ENCODE measurements at regions not wholly inside any gene's neighbourhood (a gene's known extent, or its start where the extent isn't known, plus 50 kb on each side); places are given as distances from the start of the nearest gene placed in this dataset.

DNA sequence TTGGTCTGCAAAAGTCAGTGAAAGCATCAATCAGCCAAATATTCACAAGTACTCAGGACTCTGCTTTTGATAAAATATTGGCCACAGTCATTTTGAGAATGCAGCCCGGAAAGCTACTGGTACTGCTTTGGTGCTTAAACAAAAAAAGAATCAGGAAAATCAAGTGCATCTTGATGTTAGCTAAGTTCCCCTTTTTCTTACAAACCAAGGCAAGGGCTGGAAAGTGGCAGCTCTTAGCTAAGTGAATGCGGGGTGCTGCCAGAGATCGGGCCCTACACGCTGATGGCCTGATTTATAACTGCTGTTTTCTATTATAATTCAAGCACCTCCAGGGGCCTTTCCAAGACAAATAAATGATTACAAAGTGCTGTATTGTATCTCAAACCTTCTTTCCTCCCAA, 136.8 kb upstream of the MGMT start:
- H3K4me1 ChIP-seq (ENCODE audit: control insufficient read depth, insufficient read depth, low read length): no peaks in the 10 kb centered on the region
- H3K36me3 ChIP-seq (ENCODE audit: control insufficient read depth, insufficient read depth, low read length): no peaks in the 10 kb centered on the region
- no peak overlapping the region for H3K4me3 ChIP-seq (ENCODE audit: low read length)
- no peak overlapping the region for H3K27ac ChIP-seq (ENCODE audit: low read depth, low read length)
- no peak overlapping the region for H3K9ac ChIP-seq (ENCODE audit: low read length)
- H3K27me3 ChIP-seq (ENCODE audit: control insufficient read depth, insufficient read depth, low read length): no peaks in the 10 kb centered on the region

DNA sequence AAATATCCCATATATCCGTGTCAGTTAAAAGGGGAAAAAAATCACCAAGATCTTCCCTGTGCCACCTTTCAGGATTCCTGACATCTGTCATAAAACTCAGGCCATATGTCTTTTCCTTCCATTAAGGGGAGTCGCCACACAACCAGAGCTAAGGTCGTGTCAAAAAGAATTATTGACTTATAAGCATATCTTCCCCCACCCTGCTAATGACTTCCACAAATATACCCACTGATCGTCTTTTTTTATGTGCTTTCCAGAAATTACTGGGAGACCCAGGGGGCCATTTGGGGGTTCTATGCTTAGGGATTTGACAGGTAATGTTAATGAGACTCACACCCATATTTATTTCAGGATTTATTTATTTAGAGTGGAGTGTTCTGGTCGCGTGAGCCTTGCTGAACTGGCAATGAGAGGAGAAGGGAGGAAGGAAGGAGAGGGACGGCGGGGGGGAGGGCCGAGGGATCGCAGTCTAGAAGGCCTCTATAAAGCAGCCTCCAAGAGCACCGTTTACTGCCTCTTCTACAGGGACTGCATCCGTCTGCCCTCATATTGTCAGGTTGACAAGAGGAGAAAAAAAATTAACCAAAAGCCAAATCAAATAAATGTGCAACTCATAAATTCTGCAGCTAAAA, 135.7 kb upstream of the MGMT start:
- no peaks in the 10 kb centered on the region for H3K27me3 ChIP-seq (ENCODE audit: control insufficient read depth, insufficient read depth, low read length)
- no peaks in the 10 kb centered on the region for H3K36me3 ChIP-seq (ENCODE audit: control insufficient read depth, insufficient read depth, low read length)
- no peaks in the 10 kb centered on the region for H3K4me1 ChIP-seq (ENCODE audit: control insufficient read depth, insufficient read depth, low read length)
- H3K9ac ChIP-seq (ENCODE audit: low read length): no peak overlapping the region
- H3K27ac ChIP-seq (ENCODE audit: low read depth, low read length): no peak overlapping the region
- H3K4me3 ChIP-seq (ENCODE audit: low read length): no peak overlapping the region

DNA sequence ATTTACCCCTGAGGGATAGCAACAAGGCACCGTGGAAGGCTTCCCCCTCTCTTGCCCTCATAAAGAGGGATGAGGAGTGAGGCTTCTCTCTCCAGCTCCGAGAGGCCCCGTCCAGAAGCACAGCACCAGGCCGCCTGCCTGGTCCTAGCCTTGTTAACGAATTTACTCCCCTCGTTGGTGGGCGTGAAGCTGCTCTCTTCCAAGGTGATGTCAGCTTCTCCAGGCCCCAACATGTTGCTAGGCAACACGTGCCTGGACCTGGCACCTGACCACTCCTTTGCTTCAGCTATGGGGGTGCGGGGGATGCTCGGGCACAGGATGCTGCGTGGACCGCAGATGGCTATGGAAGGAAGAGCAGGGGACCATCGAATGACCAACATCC, 135.2 kb upstream of the MGMT start:
- H3K4me1 ChIP-seq (ENCODE audit: control insufficient read depth, insufficient read depth, low read length): no peaks in the 10 kb centered on the region
- no peaks in the 10 kb centered on the region for H3K36me3 ChIP-seq (ENCODE audit: control insufficient read depth, insufficient read depth, low read length)
- no peak overlapping the region for H3K4me3 ChIP-seq (ENCODE audit: low read length)
- H3K27me3 ChIP-seq (ENCODE audit: control insufficient read depth, insufficient read depth, low read length): no peaks in the 10 kb centered on the region
- no peak overlapping the region for H3K27ac ChIP-seq (ENCODE audit: low read depth, low read length)
- no peak overlapping the region for H3K9ac ChIP-seq (ENCODE audit: low read length)

DNA sequence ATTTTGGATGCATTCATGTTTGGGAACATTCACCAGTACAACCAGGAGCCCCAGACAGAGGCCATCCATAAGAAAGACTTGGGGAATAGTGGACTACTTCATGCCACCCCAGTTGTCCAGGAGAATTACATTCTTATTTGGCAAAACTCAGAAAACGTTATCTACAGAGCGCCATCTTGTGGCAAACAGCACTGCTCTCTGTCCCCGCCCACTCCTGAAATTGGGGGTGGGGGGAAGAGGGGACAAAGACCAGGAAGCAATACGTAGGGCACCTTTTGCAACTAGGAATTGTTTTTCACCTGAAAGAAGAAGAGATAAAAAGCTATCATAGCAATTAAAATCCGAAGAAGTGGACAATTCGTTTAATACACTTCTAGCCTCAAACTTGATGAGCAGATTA, 134.6 kb upstream of the MGMT start:
- Histone ChIP-seq H3K27ac (ENCODE audit: low read depth, low read length) (no peak overlapping the region), H3K9ac (ENCODE audit: low read length) (no peak overlapping the region), H3K36me3 (ENCODE audit: control insufficient read depth, insufficient read depth, low read length) (no peaks in the 10 kb centered on the region), H3K4me3 (ENCODE audit: low read length) (no peak overlapping the region), H3K4me1 (ENCODE audit: control insufficient read depth, insufficient read depth, low read length) (no peaks in the 10 kb centered on the region), H3K27me3 (ENCODE audit: control insufficient read depth, insufficient read depth, low read length) (no peaks in the 10 kb centered on the region)

DNA sequence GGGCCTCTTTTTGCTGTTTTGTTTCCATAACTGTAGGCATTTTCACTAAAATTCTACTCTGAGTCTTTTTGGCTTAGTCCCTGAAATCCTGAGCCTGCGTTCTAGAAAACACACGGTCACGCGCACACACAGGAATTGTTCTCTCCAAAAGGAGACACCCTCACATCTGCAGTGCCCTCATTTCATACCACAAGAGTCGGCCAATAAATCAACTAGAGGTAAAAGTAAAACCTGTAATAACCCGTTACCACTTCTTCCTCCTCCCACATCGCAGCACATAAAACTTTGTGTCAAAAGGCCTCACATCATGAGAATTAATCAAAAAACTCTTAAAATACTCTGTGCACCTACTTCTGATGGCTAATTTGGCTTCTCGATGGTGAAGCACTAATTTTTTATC, 133.3 kb upstream of the MGMT start:
- H3K27me3 ChIP-seq (ENCODE audit: control insufficient read depth, insufficient read depth, low read length): no peaks in the 10 kb centered on the region
- H3K27ac ChIP-seq (ENCODE audit: low read depth, low read length): no peak overlapping the region
- H3K36me3 ChIP-seq (ENCODE audit: control insufficient read depth, insufficient read depth, low read length): no peaks in the 10 kb centered on the region
- H3K4me3 ChIP-seq (ENCODE audit: low read length): no peak overlapping the region
- H3K9ac ChIP-seq (ENCODE audit: low read length): no peak overlapping the region
- H3K4me1 ChIP-seq (ENCODE audit: control insufficient read depth, insufficient read depth, low read length): no peaks in the 10 kb centered on the region

DNA sequence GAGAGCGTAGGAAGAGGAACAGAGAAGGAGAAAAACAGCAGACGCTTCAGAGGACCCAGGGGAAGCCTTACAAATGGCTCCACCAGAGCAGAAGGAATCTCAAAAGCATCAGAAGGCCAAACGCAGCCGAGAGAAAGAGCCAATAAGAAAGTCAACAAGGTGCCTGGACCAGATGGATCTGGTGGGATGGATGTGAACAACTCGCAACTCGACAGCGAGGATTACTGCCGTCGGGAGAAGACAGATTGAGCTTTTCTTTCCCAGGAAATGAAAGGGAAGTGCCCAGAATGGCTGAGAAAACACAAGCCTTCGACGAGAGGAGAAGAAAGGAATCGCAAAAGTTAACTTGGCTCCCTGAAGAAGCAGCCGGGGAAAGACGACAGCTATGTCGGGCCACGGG, 132.8 kb upstream of the MGMT start:
- Histone ChIP-seq H3K4me1 (ENCODE audit: control insufficient read depth, insufficient read depth, low read length) (no peaks in the 10 kb centered on the region), H3K27ac (ENCODE audit: low read depth, low read length) (no peak overlapping the region), H3K4me3 (ENCODE audit: low read length) (no peak overlapping the region), H3K27me3 (ENCODE audit: control insufficient read depth, insufficient read depth, low read length) (no peaks in the 10 kb centered on the region), H3K36me3 (ENCODE audit: control insufficient read depth, insufficient read depth, low read length) (no peaks in the 10 kb centered on the region), H3K9ac (ENCODE audit: low read length) (no peak overlapping the region)

DNA sequence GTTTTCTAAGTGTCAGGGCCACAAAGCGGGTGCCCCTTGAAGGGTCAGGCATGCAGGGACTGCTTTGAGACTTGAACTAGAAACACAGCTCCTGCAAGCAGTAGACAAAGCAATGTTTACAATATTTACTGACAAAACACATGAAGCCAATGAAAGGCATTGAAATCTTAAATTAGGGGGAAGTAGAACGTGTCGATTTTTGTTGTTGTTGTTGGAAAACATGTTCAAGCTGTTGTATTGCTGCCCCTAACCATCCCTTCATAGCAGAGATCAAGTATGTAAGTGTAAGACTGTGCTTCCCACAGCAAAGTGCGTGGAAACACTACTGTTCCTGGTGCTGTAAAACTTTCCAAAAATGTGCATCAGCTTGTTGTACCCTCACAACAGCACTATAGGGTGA, 131.6 kb upstream of the MGMT start:
- no peak overlapping the region for H3K27ac ChIP-seq (ENCODE audit: low read depth, low read length)

DNA sequence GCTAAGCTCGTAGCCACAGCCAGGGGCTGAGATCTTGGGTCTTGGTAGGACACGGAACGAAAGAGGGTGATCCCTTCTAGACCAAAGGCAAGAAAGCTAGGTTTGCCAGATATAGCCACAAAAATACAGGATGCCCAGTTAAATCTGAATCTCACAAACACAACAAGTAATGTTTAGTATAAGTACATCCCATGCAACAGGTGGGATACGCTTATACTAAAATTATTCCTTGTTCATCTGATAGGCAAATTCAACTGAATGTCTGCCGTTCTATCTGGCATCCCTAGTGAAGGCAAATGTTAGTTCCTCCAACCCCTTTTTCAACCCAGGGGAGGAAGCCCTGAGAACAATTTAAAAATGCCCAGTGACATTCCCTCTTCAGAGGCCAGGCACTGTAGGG, 131.1 kb upstream of the MGMT start:
- H3K4me1 ChIP-seq (ENCODE audit: control insufficient read depth, insufficient read depth, low read length): no peaks in the 10 kb centered on the region
- H3K27ac ChIP-seq (ENCODE audit: low read depth, low read length): no peak overlapping the region
- no peak overlapping the region for H3K4me3 ChIP-seq (ENCODE audit: low read length)
- H3K27me3 ChIP-seq (ENCODE audit: control insufficient read depth, insufficient read depth, low read length): no peaks in the 10 kb centered on the region
- no peak overlapping the region for H3K9ac ChIP-seq (ENCODE audit: low read length)
- H3K36me3 ChIP-seq (ENCODE audit: control insufficient read depth, insufficient read depth, low read length): no peaks in the 10 kb centered on the region

More for the DNA sequence above, 131.6 kb upstream of the MGMT start:
- Histone ChIP-seq H3K4me3 (ENCODE audit: low read length) (no peak overlapping the region), H3K9ac (ENCODE audit: low read length) (no peak overlapping the region), H3K4me1 (ENCODE audit: control insufficient read depth, insufficient read depth, low read length) (no peaks in the 10 kb centered on the region), H3K36me3 (ENCODE audit: control insufficient read depth, insufficient read depth, low read length) (no peaks in the 10 kb centered on the region), H3K27me3 (ENCODE audit: control insufficient read depth, insufficient read depth, low read length) (no peaks in the 10 kb centered on the region)

DNA sequence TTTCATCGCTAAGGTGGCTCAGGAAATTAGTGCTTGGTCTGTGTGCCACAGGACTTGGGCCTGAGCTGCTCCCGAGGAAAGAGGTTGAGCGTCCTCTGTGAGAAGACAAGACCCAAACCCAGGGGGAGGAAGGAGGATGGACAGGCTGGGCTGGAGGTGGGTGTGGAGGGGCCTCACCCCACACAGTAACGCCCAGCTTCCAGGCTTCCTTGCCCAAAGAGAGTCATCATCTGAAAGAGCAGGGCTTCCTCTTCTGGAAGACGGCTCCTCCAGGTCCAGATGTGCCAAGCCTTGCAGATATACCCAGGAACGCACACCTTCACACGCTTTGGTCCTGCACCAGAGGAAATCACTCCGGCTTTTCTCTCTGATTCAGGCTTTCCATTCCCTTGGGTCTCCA, 127.8 kb upstream of the MGMT start:
- Histone ChIP-seq H3K4me1 (ENCODE audit: control insufficient read depth, insufficient read depth, low read length) (no peaks in the 10 kb centered on the region), H3K9ac (ENCODE audit: low read length) (no peak overlapping the region), H3K27ac (ENCODE audit: low read depth, low read length) (no peak overlapping the region), H3K4me3 (ENCODE audit: low read length) (no peak overlapping the region), H3K27me3 (ENCODE audit: control insufficient read depth, insufficient read depth, low read length) (no peaks in the 10 kb centered on the region), H3K36me3 (ENCODE audit: control insufficient read depth, insufficient read depth, low read length) (no peaks in the 10 kb centered on the region)

DNA sequence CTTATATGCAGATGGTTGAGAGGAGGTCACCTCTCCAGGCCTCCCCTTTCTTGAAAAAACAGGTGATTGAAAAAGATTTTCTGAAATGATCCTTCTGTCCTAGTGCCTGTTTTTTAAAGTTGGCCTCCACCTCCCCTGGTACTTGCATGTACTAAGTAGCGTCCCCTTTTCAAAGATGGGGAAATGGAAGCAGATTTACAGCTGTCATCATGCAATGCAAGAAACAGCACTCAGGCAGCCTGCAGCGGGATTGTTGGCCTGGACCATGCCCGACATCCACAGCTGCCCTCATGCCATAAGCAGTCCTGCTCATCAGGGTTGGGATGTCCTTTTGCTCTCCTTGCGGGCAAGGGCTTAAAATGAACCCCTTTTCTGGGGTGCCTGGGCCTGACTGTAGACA, 127.2 kb upstream of the MGMT start:
- Histone ChIP-seq H3K27me3 (ENCODE audit: control insufficient read depth, insufficient read depth, low read length) (no peaks in the 10 kb centered on the region), H3K4me1 (ENCODE audit: control insufficient read depth, insufficient read depth, low read length) (peaks cover under 1% of the 10 kb centered on the region), H3K4me3 (ENCODE audit: low read length) (no peak overlapping the region), H3K9ac (ENCODE audit: low read length) (no peak overlapping the region), H3K36me3 (ENCODE audit: control insufficient read depth, insufficient read depth, low read length) (no peaks in the 10 kb centered on the region), H3K27ac (ENCODE audit: low read depth, low read length) (no peak overlapping the region)

DNA sequence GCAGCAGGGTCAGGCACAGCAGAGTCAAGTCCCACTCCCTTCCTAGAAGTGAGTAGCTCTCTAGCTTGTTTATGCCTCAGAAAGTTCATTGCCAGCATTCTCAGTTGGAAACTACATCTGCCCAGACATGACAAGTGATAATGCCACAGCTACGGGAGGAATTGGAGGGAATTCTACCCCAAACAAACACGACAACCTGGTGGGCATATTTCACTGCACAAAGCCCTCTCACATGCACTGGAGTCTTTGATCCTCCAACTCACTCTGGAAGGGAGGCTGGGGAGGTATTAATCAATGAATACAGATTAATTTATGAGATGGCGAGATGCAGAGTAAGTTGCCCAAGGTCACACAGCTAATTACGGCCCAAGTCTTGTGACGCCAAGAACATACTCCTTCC, 126.0 kb upstream of the MGMT start:
- Histone ChIP-seq H3K4me1 (ENCODE audit: control insufficient read depth, insufficient read depth, low read length) (peaks cover 2% of the 10 kb centered on the region), H3K27me3 (ENCODE audit: control insufficient read depth, insufficient read depth, low read length) (no peaks in the 10 kb centered on the region), H3K9ac (ENCODE audit: low read length) (no peak overlapping the region), H3K4me3 (ENCODE audit: low read length) (no peak overlapping the region), H3K36me3 (ENCODE audit: control insufficient read depth, insufficient read depth, low read length) (no peaks in the 10 kb centered on the region), H3K27ac (ENCODE audit: low read depth, low read length) (no peak overlapping the region)

DNA sequence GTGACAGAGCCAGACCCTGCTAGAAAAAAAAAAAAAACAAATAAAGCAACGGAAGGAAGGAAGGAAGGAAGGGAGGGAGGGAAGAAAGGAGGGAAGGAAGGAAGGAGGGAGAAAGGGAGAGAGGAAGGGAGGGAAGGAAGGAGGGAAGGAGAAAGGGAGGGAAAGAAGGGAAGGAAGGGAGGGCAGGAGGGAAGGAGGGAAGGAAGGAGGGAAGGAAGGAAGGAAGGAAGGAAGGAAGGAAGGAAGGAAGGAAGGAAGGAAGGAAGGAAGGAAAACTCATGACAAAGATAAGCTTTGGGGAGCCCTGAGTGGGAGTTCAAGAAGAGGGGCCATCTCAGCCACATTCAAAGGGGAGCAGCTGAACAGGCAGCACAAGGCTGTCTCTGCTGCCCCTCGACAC, 124.7 kb upstream of the MGMT start:
- no peak overlapping the region for H3K9ac ChIP-seq (ENCODE audit: low read length)
- H3K27me3 ChIP-seq (ENCODE audit: control insufficient read depth, insufficient read depth, low read length): no peaks in the 10 kb centered on the region
- H3K4me3 ChIP-seq (ENCODE audit: low read length): no peak overlapping the region
- no peak overlapping the region for H3K27ac ChIP-seq (ENCODE audit: low read depth, low read length)
- H3K36me3 ChIP-seq (ENCODE audit: control insufficient read depth, insufficient read depth, low read length): no peaks in the 10 kb centered on the region
- H3K4me1 ChIP-seq (ENCODE audit: control insufficient read depth, insufficient read depth, low read length): peaks cover 2% of the 10 kb centered on the region

DNA sequence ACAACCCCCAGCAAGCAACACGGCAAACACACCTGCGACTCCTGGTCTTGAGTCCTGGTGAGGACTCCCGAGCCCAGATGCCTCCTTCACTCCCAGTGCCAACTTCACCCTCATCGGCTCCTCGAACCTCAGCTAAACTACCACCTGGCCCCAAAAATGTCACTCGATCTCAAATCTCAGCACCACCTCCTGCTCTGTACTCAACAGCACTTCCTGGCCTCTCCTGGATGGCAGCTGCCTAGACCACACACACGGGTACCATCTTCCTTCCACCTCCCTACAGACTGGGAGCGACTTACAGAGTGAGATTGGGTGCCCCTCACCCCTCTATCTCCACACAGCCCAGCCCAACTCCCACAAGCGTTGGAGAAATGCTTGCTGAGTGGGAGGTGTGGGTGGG, 123.9 kb upstream of the MGMT start:
- no peak overlapping the region for H3K9ac ChIP-seq (ENCODE audit: low read length)
- H3K36me3 ChIP-seq (ENCODE audit: control insufficient read depth, insufficient read depth, low read length): no peaks in the 10 kb centered on the region
- H3K4me3 ChIP-seq (ENCODE audit: low read length): no peak overlapping the region
- no peaks in the 10 kb centered on the region for H3K27me3 ChIP-seq (ENCODE audit: control insufficient read depth, insufficient read depth, low read length)
- peaks cover 2% of the 10 kb centered on the region for H3K4me1 ChIP-seq (ENCODE audit: control insufficient read depth, insufficient read depth, low read length)
- H3K27ac ChIP-seq (ENCODE audit: low read depth, low read length): no peak overlapping the region
